M059J (cell line): ENCODE measurements at regions not wholly inside any gene's neighbourhood (a gene's known extent, or its start where the extent isn't known, plus 50 kb on each side); places are given as distances from the start of the nearest gene placed in this dataset.
"Not testable (repeated sequence)": the region's sequence is repeated elsewhere in the genome, so short reads cannot be mapped to it uniquely, and the experiment has no call there.

ENCODE experiments used
- DNase-seq: peaks from one replicate; pipeline ENCODE4 v3.0.0-alpha.2; 2012; ENCODE audit warnings: low read depth

- no peak for DNase-seq
Observed at GRCh38 chr4:186813377-186814068, 89.9 kb upstream of the FAT1 start.

DNA sequence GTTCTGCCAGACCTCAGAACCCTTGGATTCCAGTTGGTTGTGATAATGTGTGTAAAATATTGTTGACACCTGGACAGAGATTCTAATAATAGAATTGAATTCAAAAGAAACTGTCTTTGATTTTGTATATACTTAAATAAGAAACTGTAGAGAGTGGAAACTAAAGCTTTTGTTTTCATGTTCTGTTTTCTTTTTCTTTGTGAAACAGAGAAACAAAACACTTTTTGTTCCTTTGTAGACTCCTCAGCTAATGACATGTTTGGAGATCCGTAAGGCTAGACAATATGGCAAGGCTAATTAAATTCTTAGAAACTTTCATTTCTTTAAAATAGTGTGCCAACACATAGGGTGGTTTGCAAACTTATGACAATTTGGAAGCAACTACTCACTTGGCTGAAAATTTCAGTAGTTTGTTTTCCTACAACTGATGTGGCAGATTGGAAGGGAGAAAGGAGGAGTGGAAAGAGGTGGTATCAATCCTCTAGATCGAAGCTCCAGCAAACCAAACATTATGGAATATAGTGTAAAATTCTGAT lies 90.9 kb upstream of the FAT1 start:
- no peak for DNase-seq

GRCh38 chr4:186819342-186820086 lies 95.9 kb upstream of the FAT1 start:
- DNase-seq = peak; percentile 23

- peak; percentile 65 for DNase-seq
Observed at GRCh38 chr4:186820391-186820891, 96.8 kb upstream of the FAT1 start.

- DNase-seq = no peak
Observed at GRCh38 chr4:186823989-186824388, 100.3 kb upstream of the FAT1 start.

DNA sequence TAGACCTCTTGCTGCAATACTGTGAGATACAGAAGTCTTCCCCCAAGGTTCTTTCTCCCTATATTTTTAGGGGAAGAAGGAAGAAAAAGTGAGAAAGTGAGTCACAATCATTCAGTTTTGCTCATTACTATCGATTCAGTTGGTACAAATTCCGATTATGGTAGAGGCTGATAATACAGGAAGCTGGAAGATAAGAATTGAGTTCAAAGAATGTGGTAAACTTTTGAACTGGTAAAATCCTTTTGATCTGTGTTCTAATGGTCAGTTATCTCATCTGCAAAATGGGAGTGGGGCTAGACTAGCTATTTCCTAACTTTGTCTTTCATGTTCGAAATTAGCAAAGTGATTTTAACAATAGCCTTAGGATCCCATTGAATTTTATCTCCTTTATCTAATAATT lies 101.4 kb upstream of the FAT1 start:
- DNase-seq = no peak

- DNase-seq = no peak
Observed at GRCh38 chr4:186826006-186826405, 102.3 kb upstream of the FAT1 start.

DNA sequence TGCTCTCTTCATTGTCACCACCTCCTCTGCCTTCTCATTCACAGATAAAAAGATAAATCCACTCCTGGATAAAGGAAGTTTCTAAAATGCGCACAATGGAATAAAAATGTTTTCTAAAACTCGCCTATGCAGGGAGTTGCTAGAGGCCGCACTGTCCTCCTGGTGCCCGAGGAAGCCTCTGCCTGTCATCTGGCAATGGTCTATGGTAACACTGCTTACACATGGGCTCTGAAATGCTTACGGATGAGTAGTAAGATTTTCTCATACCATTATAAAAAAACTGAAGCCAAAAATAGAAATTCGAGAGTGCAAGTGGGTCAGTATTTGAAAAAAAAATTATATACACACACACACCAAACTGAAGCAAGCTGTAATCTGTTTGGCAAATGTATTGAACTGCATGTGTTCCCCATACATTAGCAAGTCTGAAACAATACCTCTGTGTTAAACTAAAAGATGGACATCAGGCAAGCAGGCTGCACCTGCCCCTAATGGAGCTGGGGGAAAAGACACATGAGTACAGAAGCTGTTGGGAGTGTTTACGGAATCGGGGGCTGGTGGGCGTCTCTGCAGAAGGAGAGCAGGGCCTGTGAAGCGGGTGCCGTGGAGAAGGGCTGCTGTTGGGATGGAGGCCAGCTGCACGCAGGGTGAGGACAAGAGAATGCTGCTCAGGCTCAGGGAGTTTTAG lies 103.3 kb upstream of the FAT1 start:
- DNase-seq = no peak

- peak; percentile 10 for DNase-seq
Observed at GRCh38 chr4:186827534-186827897, 103.9 kb upstream of the FAT1 start.

DNA sequence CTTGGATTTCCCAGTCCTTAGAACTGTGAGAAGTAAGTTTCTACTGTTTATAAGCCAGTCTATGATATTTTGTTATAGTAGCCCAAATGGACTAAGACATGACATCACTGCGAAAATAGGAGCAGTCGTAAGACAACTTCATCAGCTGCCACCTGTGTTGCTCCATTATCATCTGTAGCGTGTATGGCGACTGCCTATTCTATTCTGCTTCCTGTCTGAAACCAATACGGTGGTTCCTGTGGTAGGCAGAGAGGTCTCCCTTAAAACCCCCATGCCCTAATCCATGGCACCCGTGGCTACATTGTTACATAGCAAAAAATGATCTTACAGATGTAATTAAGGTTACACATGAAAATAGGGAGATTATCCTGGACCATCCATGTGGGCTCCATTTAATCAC lies 105.4 kb upstream of the FAT1 start:
- DNase-seq = no peak

DNA sequence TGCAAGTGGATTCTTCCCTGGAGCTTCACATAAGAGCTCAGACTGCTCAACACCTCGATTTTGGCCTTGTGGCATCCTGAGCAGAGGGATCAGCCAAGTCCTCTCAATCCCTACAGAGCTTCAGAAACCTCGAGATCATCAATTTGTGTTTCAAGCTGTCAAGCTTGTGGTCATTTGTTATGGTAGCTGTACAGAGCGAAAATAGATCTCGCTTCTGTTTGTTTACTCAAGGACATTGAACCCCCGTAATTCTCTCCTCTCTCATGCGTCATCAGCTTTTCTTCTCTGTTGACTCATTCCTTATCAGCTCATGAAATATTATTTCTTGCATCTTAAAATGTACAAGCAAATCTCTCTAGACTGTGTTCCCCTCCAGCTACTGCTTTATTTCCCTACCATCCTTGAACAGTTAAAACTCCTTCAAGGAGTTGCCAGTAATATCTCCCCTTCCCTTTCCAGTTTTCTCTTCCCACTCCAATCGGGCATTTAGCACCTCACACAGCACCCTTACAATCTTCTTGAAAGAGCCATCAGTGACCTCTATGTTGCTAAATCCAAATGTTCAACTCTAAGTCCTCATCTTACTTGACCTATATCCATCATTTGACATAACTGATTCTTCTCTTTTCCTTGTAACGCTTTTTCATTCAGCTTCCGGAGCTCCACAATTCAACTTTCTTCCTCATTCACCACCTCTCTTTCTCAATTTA lies 106.2 kb upstream of the FAT1 start:
- DNase-seq = peak; percentile 92

DNA sequence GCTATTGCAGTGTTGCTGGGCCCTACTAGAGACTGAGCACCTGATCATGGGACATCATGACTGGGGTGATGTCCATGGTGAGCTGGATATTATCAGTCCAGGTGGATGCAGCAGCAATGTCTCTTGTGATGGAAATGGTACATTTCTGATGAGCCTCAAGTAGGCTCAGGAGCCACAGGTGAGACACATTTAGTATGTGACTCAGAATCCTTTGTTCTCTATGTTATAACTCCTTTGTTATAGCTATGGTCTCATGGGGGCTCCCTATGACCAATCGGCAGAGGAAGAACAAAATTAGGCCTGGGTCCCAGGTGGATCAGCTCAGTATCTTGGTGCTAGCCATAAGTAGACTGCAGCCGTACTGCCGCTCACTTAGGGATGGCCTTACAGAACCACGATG lies 107.9 kb upstream of the FAT1 start:
- peak; percentile 24 for DNase-seq

DNA sequence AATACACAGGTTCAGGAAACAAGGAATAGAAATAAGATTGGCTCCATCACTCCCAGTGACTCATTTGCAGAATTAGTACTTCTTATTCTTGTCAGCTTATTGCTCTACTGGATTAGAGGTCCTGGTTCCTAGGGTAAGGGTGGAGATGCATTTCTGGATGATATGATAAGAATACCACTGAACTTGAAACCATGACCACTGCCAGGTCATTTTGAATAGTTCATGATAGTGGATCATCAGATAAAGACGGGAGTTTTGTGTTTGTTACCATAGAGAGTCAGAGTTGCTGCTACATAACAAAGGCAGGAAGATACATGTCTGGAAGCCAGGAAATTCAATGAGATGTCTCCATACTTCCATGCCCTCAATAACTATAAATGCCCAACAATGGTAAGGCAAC lies 109.2 kb upstream of the FAT1 start:
- peak; percentile 24 for DNase-seq

DNA sequence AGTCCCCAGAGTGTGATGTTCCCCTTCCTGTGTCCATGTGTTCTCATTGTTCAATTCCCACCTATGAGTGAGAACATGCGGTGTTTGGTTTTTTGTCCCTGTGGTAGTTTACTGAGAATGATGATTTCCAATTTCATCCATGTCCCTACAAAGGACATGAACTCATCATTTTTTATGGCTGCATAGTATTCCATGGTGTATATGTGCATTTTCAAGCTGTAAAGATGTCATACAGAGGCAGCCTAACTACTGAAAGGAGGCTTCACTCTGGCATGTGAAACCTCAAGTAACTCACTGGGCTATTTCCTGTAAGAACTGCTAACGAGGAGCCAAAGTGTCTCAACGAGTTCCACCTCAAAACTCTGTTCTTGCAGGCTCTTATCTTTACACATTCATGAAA lies 113.8 kb upstream of the FAT1 start:
- not testable (repeated sequence) for DNase-seq

- DNase-seq = no peak
Observed at GRCh38 chr4:186838295-186838694, 114.6 kb upstream of the FAT1 start.

DNA sequence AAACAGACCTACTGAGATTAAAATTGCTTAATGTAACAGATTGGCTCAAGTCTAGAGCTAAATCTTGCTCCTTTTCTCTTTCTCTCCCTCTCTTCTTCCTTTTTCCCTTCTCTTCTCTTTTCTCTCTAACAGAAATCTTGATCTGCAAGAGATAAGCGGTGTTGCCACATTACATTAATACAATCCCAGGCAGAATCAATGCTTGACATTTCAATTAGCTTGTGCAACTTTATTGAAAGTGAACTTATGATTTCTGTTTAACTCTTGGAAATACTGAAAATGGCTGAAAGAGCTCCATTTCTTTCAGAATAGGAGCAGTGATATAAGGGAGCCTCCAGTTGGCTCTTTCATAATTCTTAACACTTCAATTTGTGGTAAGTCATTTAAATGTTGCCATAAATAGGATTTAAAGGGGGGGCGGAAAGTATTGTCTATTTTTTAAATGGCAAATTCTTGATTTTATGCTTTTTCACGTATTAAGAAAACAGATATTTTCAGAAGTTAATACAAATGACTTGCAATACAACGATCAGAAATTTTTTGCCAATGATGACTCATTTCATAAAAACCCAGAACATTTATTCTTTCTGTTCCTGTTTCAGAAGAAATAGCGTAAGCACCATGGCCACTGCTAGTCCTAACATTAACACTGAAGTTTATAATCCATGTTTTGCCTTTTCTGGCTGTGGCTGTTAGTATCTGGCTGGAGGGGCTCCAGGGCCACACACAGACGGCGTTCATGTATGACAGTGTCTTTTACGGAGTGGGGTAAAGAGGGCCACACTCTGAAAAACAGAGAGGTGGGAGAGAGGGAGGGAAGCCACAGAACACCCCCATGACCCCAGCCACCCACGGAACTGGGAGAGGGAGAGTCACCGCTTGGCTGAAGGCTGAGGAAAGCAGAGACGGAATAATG lies 115.7 kb upstream of the FAT1 start:
- DNase-seq = peak; percentile 64

DNA sequence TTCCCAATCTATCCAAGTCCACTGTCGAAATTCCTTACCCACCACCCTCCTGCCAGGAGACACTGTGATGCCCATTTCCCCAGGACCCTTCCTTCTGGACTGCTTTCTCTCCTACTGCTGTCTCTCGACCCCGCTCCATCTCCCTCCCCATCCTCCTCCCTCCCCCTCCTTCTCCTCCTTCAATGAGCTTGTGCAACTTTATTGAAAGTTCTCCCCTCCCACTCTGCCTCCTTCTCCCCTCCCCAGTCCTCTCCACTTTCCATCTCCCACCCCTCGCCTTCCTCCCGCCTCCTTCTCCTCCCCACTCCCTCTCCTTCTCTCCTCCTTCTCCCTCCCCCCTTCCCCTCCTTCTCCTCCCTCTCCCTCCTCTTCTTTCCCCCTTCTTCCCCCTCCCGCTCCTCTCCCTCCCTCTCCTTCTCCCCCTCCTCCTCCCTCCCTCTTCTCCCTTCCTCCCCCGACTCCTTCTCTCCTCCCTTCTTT lies 116.6 kb upstream of the FAT1 start:
- peak; percentile 43 for DNase-seq

GRCh38 chr4:186840771-186841301 lies 117.2 kb upstream of the FAT1 start:
- DNase-seq = no peak

GRCh38 chr4:186844059-186844681 lies 120.5 kb upstream of the FAT1 start:
- peak; percentile 66 for DNase-seq
